ENCODE measurements at regions not wholly inside any gene's neighbourhood (a gene's known extent, or its start where the extent isn't known, plus 50 kb on each side); places are given as distances from the start of the nearest gene placed in this dataset.
"Not testable (repeated sequence)": the region's sequence is repeated elsewhere in the genome, so short reads cannot be mapped to it uniquely, and the experiment has no call there.

- not testable (repeated sequence) for DNase-seq
Measured at GRCh38 chr7:35910621-35911020, 109.8 kb downstream of the SEPTIN7 start.

- DNase-seq: not testable (repeated sequence)
Measured at GRCh38 chr7:35913350-35913749, 112.5 kb downstream of the SEPTIN7 start.

GRCh38 chr7:35914214-35914613 lies 113.4 kb downstream of the SEPTIN7 start:
- not testable (repeated sequence) for DNase-seq

GRCh38 chr7:35915247-35915955 lies 114.5 kb downstream of the SEPTIN7 start:
- not testable (repeated sequence) for DNase-seq

- not testable (repeated sequence) for DNase-seq
Measured at GRCh38 chr7:35918217-35918616, 117.4 kb downstream of the SEPTIN7 start.

GRCh38 chr7:35919607-35920006 lies 118.8 kb downstream of the SEPTIN7 start:
- not testable (repeated sequence) for DNase-seq

GRCh38 chr7:35921338-35921737 lies 120.5 kb downstream of the SEPTIN7 start:
- not testable (repeated sequence) for DNase-seq

- DNase-seq: not testable (repeated sequence)
Measured at GRCh38 chr7:35924668-35925067, 123.8 kb downstream of the SEPTIN7 start.

- not testable (repeated sequence) for DNase-seq
Measured at GRCh38 chr7:35926966-35927365, 126.1 kb downstream of the SEPTIN7 start.

- DNase-seq: not testable (repeated sequence)
Measured at GRCh38 chr7:35931134-35931533, 130.3 kb downstream of the SEPTIN7 start.

GRCh38 chr7:35931551-35931950 lies 130.7 kb downstream of the SEPTIN7 start:
- not testable (repeated sequence) for DNase-seq

- DNase-seq: not testable (repeated sequence)
Measured at GRCh38 chr7:35940695-35941094, 139.8 kb downstream of the SEPTIN7 start.

- DNase-seq: not testable (repeated sequence)
Measured at GRCh38 chr7:35945621-35946020, 144.8 kb downstream of the SEPTIN7 start.

GRCh38 chr7:35955735-35956134 lies 154.9 kb downstream of the SEPTIN7 start:
- not testable (repeated sequence) for DNase-seq

- DNase-seq: not testable (repeated sequence)
Measured at GRCh38 chr7:35956988-35957387, 156.1 kb downstream of the SEPTIN7 start.

GRCh38 chr7:35961260-35961659 lies 160.4 kb downstream of the SEPTIN7 start:
- not testable (repeated sequence) for DNase-seq

- DNase-seq: not testable (repeated sequence)
Measured at GRCh38 chr7:35962607-35963006, 161.8 kb downstream of the SEPTIN7 start.

- no peak for DNase-seq
Measured at GRCh38 chr7:35967366-35968139, 166.7 kb downstream of the SEPTIN7 start.

GRCh38 chr7:35968140-35968940 lies 167.5 kb downstream of the SEPTIN7 start:
- no peak for DNase-seq

- no peak for DNase-seq
Measured at GRCh38 chr7:35969066-35969465, 168.2 kb downstream of the SEPTIN7 start.

- DNase-seq: no peak
Measured at GRCh38 chr7:35970458-35970857, 169.6 kb downstream of the SEPTIN7 start.

GRCh38 chr7:35971133-35971891 lies 170.5 kb downstream of the SEPTIN7 start:
- DNase-seq: no peak

All from stimulated activated CD4-positive, alpha-beta T cell treated with anti-CD3 and anti-CD28 coated beads, Interleukin-12 subunit alpha, Interleukin-12 subunit beta, amount 100 ng/mL, for 4 hours (primary cell).